CD4-positive, alpha-beta T cell treated with Interleukin-15 for 4 hours (primary cell): ENCODE measurements at regions not wholly inside any gene's neighbourhood (a gene's known extent, or its start where the extent isn't known, plus 50 kb on each side); places are given as distances from the start of the nearest gene placed in this dataset.

Experiments
- DNase-seq: peaks from one replicate; pipeline ENCODE4 v3.0.0-alpha.2; 2020; ENCODE audit warnings: low spot score

DNA sequence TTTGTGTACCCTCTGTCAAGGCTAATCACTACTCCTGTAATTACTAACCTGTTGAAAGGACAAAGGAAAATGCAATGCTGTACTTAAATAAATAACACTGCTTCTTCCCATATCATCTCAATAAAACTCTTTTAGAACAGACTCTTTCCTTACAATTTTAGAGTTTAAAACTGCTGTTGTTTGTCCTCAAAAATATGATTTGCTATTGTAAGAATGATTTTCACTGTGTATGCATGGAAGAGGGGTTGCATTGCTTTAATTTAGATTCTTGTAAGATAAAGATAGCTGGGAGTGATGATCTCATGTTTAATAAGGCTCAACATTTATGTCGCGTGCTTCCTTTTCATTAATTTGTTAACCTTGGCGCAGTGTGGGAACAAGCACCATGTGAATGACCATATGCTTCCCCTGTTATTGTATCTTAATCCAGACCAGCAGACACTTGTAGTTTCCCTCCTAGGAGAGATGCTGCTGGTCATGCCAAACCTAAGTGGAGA lies 89.8 kb upstream of the ATXN1 start:
- no peak for DNase-seq

DNA sequence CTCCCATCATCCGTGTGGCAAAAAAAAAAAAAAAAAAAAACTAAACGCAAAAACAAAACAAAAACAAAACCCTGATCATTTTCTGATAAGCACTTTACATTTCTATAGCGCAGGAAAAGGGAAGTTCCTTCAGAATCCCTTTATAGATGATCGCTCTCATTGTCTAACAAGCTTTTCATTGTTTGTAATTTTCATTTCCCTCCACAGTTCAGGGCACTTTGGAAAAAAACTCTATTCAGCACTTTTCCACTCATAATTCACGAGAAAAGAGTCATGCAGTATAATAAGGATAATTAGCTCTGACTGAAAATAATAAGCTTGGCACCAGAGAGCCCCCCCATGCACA lies 89.4 kb upstream of the ATXN1 start:
- no peak for DNase-seq

DNA sequence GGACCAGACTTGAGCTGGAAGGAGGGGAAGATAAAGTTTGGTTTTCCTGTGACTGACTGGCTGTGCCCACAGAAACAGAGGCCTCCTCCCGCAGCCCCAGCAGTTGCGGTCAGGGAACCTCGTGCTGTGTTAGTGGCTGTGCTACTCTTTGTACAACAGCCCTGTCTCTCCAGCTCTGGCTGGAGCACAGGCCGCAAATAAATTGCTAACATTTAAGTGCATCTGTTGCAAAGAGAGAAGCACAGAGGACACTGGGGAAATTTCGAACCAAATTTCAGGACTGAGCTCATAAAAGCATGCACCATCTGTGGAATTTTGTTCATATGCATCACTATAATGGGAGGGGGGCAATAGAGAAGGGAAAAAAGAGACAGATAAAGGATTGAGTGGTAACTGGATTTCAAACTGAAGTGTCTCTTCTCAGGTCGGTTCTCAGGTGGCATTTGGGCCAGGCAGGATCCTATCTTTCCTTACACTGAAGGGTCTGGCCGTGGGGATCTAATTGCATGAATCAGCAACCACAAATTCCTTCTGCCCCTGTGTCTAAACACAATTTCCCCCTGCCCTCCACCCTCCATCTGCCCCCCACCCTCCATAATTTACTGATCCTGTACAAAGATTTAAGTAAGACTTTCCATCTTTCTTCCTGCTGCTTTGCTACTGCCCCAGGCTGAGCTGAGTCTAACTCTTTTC lies 88.9 kb upstream of the ATXN1 start:
- DNase-seq = no peak

DNA sequence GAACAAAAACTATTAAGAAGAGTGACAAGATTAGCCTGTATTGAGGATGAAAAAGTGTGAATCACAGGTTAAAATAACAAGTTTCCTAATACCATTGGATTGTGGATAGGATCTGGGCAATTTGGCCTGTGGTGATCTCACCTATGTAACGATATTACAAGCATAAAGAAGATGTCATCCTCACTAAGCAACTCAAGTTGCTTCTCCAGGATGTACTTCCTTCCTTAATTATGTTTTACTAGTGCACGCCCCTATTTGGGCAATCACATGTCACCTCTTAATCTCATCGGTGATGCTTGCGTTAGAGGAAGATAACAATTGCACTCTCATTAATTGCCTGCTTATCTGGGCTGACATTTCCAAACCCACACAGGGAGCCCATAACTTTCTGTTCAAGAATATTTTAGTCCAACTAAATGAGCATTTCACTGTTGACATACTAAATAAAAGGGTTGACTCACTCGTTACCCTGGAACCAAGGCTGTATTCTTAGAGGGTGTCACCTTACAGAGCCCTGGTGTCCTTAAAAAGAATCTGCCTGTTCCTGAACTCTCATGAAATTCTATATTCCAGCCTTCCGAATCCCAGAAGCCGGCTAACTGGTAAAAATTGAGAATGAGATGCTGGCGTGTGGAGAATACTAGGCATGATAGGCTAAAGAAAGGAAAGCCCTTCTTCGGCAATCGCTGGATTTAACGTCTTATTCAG lies 88.2 kb upstream of the ATXN1 start:
- DNase-seq = no peak

- no peak for DNase-seq
Measured at GRCh38 chr6:16846399-16846778, 85.1 kb upstream of the ATXN1 start.

GRCh38 chr6:16844183-16844582 lies 82.9 kb upstream of the ATXN1 start:
- no peak for DNase-seq

DNA sequence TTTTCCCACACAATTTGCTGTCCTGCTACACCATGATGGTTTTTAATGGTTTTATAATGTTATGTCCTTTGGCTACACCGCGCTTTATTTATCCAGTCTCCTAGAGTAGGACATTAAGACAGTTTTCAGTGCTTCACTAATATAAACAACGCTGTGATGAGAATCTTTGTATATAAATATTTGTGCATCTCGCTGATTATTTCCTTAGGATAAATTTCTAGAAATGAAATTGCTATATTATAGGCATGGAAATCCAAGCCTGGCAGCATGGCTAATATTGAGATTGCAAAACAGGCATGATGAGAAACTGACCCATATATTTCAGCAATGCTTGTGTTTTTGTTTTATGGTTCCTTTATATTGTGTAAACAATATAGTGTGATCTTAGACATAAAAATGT lies 81.4 kb upstream of the ATXN1 start:
- no peak for DNase-seq

GRCh38 chr6:16841241-16841640 lies 80.0 kb upstream of the ATXN1 start:
- no peak for DNase-seq

GRCh38 chr6:16840725-16841124 lies 79.5 kb upstream of the ATXN1 start:
- DNase-seq = no peak

- DNase-seq = no peak
Measured at GRCh38 chr6:16840291-16840690, 79.0 kb upstream of the ATXN1 start.

- no peak for DNase-seq
Measured at GRCh38 chr6:16839631-16840179, 78.4 kb upstream of the ATXN1 start.

DNA sequence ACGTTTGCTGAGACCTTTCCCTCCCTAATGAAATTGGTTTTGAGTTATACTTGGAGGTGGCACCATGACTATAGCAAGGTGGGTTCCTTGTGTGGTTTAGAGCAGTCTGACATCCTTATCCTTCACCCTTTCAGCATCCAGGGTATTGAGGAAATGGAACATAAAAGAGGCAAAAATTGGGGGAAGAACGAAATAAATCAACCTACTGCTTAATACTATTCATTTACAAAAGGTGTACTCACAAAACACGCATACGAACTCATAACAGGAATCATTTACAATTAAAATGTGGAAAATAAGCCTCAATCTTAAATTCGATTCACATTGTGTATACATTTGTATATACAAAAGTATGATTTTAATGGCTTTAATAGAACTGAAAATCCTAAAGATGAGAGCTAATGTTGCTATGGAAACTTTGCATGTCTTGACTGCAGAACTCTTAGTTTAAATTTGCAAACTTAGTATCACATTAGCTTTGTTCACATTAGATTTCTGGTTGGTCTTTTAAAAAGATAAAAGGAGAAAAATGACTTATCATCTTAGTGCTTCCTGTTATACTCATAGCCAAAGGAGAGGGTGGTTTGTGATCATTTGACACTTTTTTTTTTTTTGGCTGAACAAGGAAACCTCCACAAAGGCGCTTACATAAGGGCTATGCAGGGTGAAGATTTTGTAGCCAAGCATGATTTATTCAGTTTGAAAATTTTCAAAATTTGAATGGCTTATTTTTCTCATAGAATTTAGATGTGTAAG lies 76.1 kb upstream of the ATXN1 start:
- peak; percentile 4 for DNase-seq

GRCh38 chr6:16836144-16836981 lies 75.1 kb upstream of the ATXN1 start:
- peak; percentile 26 for DNase-seq

DNA sequence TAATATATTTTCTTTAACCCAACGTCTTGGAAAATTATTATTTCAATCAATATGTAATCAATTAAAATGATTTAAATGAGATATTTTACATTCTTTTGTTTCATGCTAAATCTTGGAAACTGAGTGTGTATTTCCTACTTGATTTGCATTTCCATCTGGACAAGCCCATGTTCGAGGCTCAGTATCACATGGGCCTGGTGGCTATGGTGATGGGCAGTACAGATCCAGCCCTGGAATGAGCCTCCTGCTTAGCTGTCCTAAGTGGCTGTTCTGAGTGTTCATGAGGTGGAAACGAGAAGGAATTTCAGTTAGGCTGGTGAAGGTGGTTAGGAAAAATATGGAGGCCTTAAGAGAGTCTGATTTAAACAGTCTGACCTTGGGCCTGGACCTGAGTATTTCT lies 73.0 kb upstream of the ATXN1 start:
- DNase-seq = no peak

DNA sequence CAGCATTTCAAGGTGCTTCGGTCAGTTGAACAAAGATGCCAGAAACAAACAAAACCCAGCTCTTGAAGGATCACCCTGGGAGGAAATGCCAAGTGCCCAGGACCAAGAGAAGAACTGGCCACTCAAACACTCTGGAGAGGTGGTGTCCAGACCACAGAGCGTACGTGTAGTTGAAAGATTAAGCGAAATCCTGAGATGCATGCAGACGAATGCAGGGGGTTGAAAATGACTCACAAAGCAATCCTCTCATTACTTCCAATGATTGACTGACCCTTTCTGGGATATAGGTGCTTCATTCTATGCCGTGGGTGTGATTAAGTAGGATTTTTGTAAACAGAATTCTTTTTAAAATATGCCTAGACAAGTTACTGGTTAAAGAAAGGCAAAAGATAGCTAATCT lies 71.5 kb upstream of the ATXN1 start:
- no peak for DNase-seq

DNA sequence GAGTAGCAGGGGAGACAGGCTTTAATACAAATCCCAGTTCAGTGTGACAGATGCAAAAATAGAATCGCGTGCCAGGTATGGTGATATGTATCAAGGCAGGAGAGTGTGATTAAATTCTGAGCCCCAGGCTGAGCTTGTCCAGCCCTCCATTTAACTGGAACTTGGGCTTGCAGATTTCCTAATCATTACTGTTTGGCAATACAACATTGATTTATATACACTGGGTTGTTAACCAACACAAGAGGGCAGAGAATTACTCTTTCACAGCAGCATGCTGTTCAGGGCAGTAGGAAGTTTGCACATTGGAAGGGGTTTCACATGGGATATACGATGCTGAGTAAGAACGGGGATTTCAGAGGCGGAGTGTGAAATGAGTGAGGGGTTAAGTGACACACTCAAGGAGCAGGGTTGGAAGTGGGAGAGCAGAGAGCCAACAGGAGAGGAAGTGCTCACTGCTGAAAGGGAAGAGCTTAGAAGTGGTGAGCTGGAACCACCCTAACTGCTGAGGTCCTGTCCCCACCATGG lies 70.8 kb upstream of the ATXN1 start:
- no peak for DNase-seq

- DNase-seq = no peak
Measured at GRCh38 chr6:16831136-16831535, 69.9 kb upstream of the ATXN1 start.

DNA sequence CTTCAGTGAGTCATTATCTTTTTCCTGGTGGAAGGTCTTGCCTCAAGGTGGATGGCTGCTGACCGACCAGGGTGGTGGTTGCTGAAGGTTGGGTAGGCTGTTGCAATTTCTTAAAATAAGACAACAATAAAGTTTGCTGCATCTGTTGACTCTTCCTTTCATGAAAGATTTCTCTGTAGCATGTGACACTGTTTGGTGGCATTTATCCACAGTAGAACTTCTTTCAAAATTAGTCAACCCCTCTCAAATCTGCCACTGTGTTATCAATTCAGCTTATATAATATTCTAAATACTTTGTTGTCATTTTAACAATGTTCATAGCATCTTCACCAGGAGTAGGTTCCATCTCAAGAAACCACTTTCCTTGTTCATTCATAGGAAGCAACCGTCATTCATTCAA lies 66.8 kb upstream of the ATXN1 start:
- DNase-seq = no peak

DNA sequence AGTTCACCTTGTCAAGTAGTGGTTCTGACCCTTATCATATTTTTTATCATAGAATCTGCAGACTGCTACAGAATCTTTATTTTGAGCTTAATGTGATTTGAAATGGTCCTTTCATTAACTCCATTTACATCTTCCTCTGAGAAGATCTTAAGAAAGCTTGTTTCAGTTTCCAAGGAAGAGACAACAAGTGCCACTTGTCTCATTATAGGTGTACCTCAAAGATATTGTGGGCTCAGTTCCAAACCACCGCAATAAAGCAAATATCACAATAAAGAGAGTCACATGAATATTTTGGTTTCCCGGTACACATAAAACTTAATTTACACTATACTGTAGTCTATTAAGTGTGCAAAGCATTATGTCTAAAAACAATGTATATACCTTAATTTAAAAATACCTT lies 66.4 kb upstream of the ATXN1 start:
- no peak for DNase-seq

DNA sequence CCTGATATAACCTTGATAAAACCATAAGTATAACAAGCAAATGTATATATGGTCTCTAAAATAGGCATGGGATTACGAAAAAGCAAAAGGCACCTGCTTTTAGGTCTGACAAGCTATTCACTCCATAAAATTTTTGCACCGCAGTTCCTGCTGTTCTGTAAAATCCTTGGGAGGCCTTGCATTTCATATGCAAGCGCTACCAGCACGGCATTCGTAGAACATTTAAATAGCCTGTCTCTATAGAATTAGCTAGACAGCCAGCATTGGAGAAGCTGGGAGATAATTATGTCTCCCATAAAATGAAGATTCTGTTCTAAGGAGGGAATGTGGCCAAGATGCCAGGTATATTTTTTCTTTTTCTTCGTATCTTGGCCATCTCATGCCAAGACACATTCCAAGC lies 64.5 kb upstream of the ATXN1 start:
- no peak for DNase-seq

DNA sequence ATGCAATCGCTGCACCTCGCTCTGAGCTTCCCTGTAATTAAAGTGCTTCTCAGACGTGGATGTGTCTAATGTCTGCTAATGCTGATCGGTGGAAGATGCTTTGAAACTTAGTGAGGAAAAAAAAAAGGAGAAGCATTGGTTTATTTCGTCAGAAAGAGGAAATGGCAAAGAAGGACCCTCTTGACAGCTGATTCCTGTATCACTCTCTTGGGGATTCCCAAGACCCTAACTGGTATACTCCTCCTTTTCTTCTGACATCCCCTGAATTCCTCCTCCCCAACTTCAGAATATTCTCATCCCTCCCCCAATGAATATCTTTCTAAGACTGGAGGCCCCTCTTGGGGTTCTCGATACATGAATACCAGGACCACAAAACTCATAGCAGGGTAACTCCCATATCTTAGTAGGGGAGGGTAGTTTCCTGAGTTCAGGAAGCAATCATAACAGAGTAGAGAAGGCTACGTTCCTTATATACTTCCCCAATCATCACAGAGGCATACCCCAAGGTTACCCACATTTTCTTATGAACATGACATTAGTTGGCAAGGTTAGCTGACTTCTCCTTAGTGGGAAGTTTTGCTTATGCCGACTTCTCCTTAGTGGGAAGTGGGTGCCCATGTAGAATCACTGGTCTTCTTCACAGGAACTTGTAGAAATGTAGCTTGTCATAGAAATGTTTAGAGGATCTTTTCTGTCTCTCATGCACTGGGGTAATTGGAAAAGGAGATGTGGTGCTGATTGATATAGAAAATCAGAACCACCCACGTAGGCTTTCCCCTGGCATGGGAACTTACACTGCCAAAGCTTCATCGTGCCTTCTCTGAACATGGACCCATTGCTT lies 63.8 kb upstream of the ATXN1 start:
- DNase-seq = no peak
